Transverse colon (tissue), 4 donors: ENCODE measurements at regions not wholly inside any gene's neighbourhood (a gene's known extent, or its start where the extent isn't known, plus 50 kb on each side); places are given as distances from the start of the nearest gene placed in this dataset.
"Not testable (repeated sequence)": the region's sequence is repeated elsewhere in the genome, so short reads cannot be mapped to it uniquely, and the experiment has no call there.

Source experiments
- DNase-seq: peaks from one replicate; pipeline ENCODE4 v3.0.0-alpha.2; 2019
- H3K27ac ChIP-seq, 4 donors: fragments of 200-600 bp; sonication (generic); 2 replicates each; pipeline ENCODE4 v1.5.1; 2016 to 2018; ENCODE audit warnings: inconsistent platforms in 4 of 4
- H3K27me3 ChIP-seq: fragments of 200-600 bp; sonication (generic); 2 replicates; pipeline ENCODE4 v1.5.1; 2017; ENCODE audit warnings: inconsistent platforms
- H3K36me3 ChIP-seq, 4 donors: fragments of 200-600 bp; sonication (generic); 2 replicates each; pipeline ENCODE4 v1.5.1; 2017 to 2019; ENCODE audit warnings: inconsistent platforms in 4 of 4
- H3K4me1 ChIP-seq, 4 donors: fragments of 200-600 bp; sonication (generic); 2 replicates each; pipeline ENCODE4 v1.5.1; 2017 to 2020; ENCODE audit warnings: inconsistent platforms in 4 of 4
- H3K4me3 ChIP-seq, 4 donors: fragments of 200-600 bp; sonication (generic); 1 replicate in 1 of 4; 2 replicates in 3 of 4; pipeline versions ENCODE4 v1.5.1 to v1.6.1; 2017 to 2019; ENCODE audit warnings: inconsistent platforms in 4 of 4
- H3K9me3 ChIP-seq, 2 donors: fragments of 200-600 bp; sonication (generic); 2 replicates each; pipeline ENCODE4 v1.5.1; 2017 to 2019; ENCODE audit warnings: inconsistent platforms in 2 of 2
- CTCF ChIP-seq, 5 experiments: fragments of 200-600 bp in 3 of 5; fragments of 450-650 bp in 2 of 5; sonication (generic) in 3 of 5; IDR thresholded peaks; 1 replicate in 2 of 5; 2 replicates in 3 of 5; pipeline ENCODE4 v1.5.1; 2016 to 2017; ENCODE audit warnings: antibody characterized with exemption in 5 of 5, inconsistent platforms in 3 of 5, mild to moderate bottlenecking in 2 of 5, moderate library complexity in 1 of 5
- EP300 ChIP-seq: sonication (generic); formaldehyde crosslinking; IDR thresholded peaks from one replicate; pipeline ENCODE4 v1.6.1; 2017; ENCODE audit warnings: antibody characterized with exemption, low read depth
- POLR2A ChIP-seq: fragments of 450-650 bp; IDR thresholded peaks from one replicate; pipeline ENCODE4 v1.6.1; 2016; ENCODE audit warnings: antibody characterized with exemption, mild to moderate bottlenecking, moderate library complexity
- POLR2AphosphoS5 ChIP-seq, 3 donors: sonication (generic); formaldehyde crosslinking; IDR thresholded peaks; one replicate each; pipeline ENCODE4 v1.6.1; 2016; ENCODE audit warnings: antibody characterized with exemption in 3 of 3
- WGBS, 2 donors: methylation state at CpG; one replicate each; pipeline ENCODE4 v1.1.5; 2018; ENCODE audit warnings: low coverage in 1 of 2; 5-methylcytosine and 5-hydroxymethylcytosine counted together
- in situ Hi-C, 4 donors: fragments of 200-750 bp; cut with MboI; loops; one replicate each; pipeline versions ENCODE4 v1.15.0 to v1.15.1; 2017; ENCODE audit warnings: low sequenced_read_pairs in 3 of 4, low pct_ligation_motif_present in 1 of 4, low pct_unique_long_range_greater_than_20kb in 1 of 4
- intact Hi-C: fragments of 100-400 bp; cut with DNase I; formaldehyde crosslinking; loops from one replicate; pipeline ENCODE4 v1.15.1; 2023; ENCODE audit warnings: low total_unique reads

GRCh38 chr4:126924237-126924636 is 708.5 kb upstream of the INTU start:
- DNase-seq = no peak
- TF ChIP-seq POLR2AphosphoS5 (IDR thresholded peaks at IDR 0.05) = no peak
- no peak for TF ChIP-seq EP300
- H3K4me1 ChIP-seq = no peaks in the 10 kb centered on the region
- no peaks in the 10 kb centered on the region for H3K27me3 ChIP-seq
- in situ Hi-C loops (no loop called here), intact Hi-C loops (no loop called here)
- peaks cover 0 to 6% of the 10 kb centered on the region in 2 donors for H3K9me3 ChIP-seq
- no peak overlapping the region for H3K4me3 ChIP-seq
- H3K36me3 ChIP-seq = no peaks in the 10 kb centered on the region
- H3K27ac ChIP-seq = no peak overlapping the region

- H3K4me1 ChIP-seq, DNase-seq, intact Hi-C loops, in situ Hi-C loops, H3K9me3 ChIP-seq, H3K27ac ChIP-seq, H3K4me3 ChIP-seq, H3K36me3 ChIP-seq, H3K27me3 ChIP-seq: not testable (repeated sequence)
- 82% methylated on average over 3 of the region's 4 CpGs; no CpG with 5 or more reads in 1 of the 2 donors for WGBS, 2 donors
Measured at GRCh38 chr4:126930059-126930458, 702.7 kb upstream of the INTU start.

- in situ Hi-C loops = no loop called here
- intact Hi-C loops = no loop called here
- Histone ChIP-seq H3K27ac (no peak overlapping the region), H3K4me1 (no peaks in the 10 kb centered on the region), H3K9me3 (no peaks in the 10 kb centered on the region), H3K27me3 (no peaks in the 10 kb centered on the region), H3K36me3 (no peaks in the 10 kb centered on the region), H3K4me3 (no peak overlapping the region)
- DNase-seq = no peak
- no peak for TF ChIP-seq EP300
- no peak for TF ChIP-seq CTCF (IDR thresholded peaks at IDR 0.05)
- TF ChIP-seq POLR2AphosphoS5 (IDR thresholded peaks at IDR 0.05) = no peak
- no peak for TF ChIP-seq POLR2A
- 81 to 83% methylated on average over 3 to 4 of the region's 4 CpGs for WGBS, 2 donors
Measured at GRCh38 chr4:126935801-126936200, 697.0 kb upstream of the INTU start.

GRCh38 chr4:126937342-126937741 is 695.4 kb upstream of the INTU start:
- H3K27me3 ChIP-seq = no peaks in the 10 kb centered on the region
- no peaks in the 10 kb centered on the region for H3K4me1 ChIP-seq
- in situ Hi-C loops = no loop called here
- no peak overlapping the region for H3K4me3 ChIP-seq
- TF ChIP-seq EP300 = no peak
- no peak for TF ChIP-seq CTCF (IDR thresholded peaks at IDR 0.05)
- TF ChIP-seq POLR2A = no peak
- no peak for TF ChIP-seq POLR2AphosphoS5 (IDR thresholded peaks at IDR 0.05)
- H3K27ac ChIP-seq = no peak overlapping the region
- no peaks in the 10 kb centered on the region for H3K36me3 ChIP-seq
- DNase-seq = no peak
- intact Hi-C loops = no loop called here
- H3K9me3 ChIP-seq = no peaks in the 10 kb centered on the region

- no peak overlapping the region for H3K27ac ChIP-seq
- H3K27me3 ChIP-seq = no peaks in the 10 kb centered on the region
- intact Hi-C loops (no loop called here), in situ Hi-C loops (no loop called here)
- H3K4me3 ChIP-seq = no peak overlapping the region
- H3K4me1 ChIP-seq = no peaks in the 10 kb centered on the region
- no peaks in the 10 kb centered on the region for H3K9me3 ChIP-seq
- 63 to 78% methylated on average over 2 of the region's 2 CpGs for WGBS, 2 donors
- no peaks in the 10 kb centered on the region for H3K36me3 ChIP-seq
- no peak for TF ChIP-seq CTCF (IDR thresholded peaks at IDR 0.05)
- TF ChIP-seq EP300 = no peak
- TF ChIP-seq POLR2AphosphoS5 (IDR thresholded peaks at IDR 0.05) = no peak
- no peak for TF ChIP-seq POLR2A
- DNase-seq = no peak
Measured at GRCh38 chr4:126937846-126938422, 694.8 kb upstream of the INTU start.
